Astrocyte (in vitro differentiated cells and primary cell): ENCODE measurements at regions not wholly inside any gene's neighbourhood (a gene's known extent, or its start where the extent isn't known, plus 50 kb on each side); places are given as distances from the start of the nearest gene placed in this dataset.

Experiments
- DNase-seq: peaks from one replicate; pipeline ENCODE4 v3.0.0-alpha.2; 2010; ENCODE audit warnings: low read depth
- FAIRE-seq: peaks from 2 replicates; lab custom pipeline; 2011; peaks lifted over from hg19 to GRCh38; lab: Jason Lieb, UNC
- H2AFZ ChIP-seq: 2 replicates; pipeline ENCODE4 v1.6.0; 2012; ENCODE audit warnings: low read depth, low read length, inconsistent platforms
- H3K27ac ChIP-seq: 2 replicates; pipeline ENCODE4 v1.5.1; 2011; ENCODE audit warnings: low read depth, low read length, inconsistent platforms
- H3K27me3 ChIP-seq: 2 replicates; pipeline ENCODE4 v1.6.0; 2011; ENCODE audit warnings: low read length, inconsistent platforms; ENCODE audit not compliant: insufficient read depth
- H3K36me3 ChIP-seq: 2 replicates; pipeline ENCODE4 v1.5.1; 2011; ENCODE audit warnings: low read length, inconsistent platforms; ENCODE audit not compliant: insufficient read depth
- H3K4me1 ChIP-seq: 2 replicates; pipeline ENCODE4 v1.5.1; 2011; ENCODE audit warnings: low read length, inconsistent platforms; ENCODE audit not compliant: insufficient read depth
- H3K4me2 ChIP-seq: 2 replicates; pipeline ENCODE4 v1.6.0; 2012; ENCODE audit warnings: low read length, inconsistent platforms
- H3K4me3 ChIP-seq: 2 replicates; pipeline ENCODE4 v1.5.1; 2011; ENCODE audit warnings: low read depth, mild to moderate bottlenecking, low read length, inconsistent platforms; ENCODE audit not compliant: insufficient read depth
- H3K79me2 ChIP-seq: 2 replicates; pipeline ENCODE4 v1.6.0; 2012; ENCODE audit warnings: mild to moderate bottlenecking, low read length, inconsistent platforms; ENCODE audit not compliant: insufficient read depth
- H3K9ac ChIP-seq: 2 replicates; pipeline ENCODE4 v1.6.0; 2012; ENCODE audit warnings: mild to moderate bottlenecking, low read length, inconsistent platforms
- H3K9me3 ChIP-seq: 2 replicates; pipeline ENCODE4 v1.5.1; 2012; ENCODE audit warnings: low read depth, mild to moderate bottlenecking, low read length, inconsistent platforms; ENCODE audit not compliant: insufficient read depth
- H4K20me1 ChIP-seq: 2 replicates; pipeline ENCODE4 v1.6.0; 2012; ENCODE audit warnings: low read length, inconsistent platforms; ENCODE audit not compliant: insufficient read depth
- H3K27ac Mint-ChIP-seq: one replicate; pipeline ENCODE4 v1.8.0; 2021; ENCODE audit warnings: mild to moderate bottlenecking, mixed read lengths; ENCODE audit not compliant: unreplicated experiment
- H3K27me3 Mint-ChIP-seq: one replicate; pipeline ENCODE4 v1.8.0; 2021; ENCODE audit warnings: low read depth, mixed read lengths; ENCODE audit not compliant: unreplicated experiment
- H3K36me3 Mint-ChIP-seq: one replicate; pipeline ENCODE4 v1.8.0; 2021; ENCODE audit warnings: low read depth, mixed read lengths; ENCODE audit not compliant: unreplicated experiment
- H3K4me1 Mint-ChIP-seq: one replicate; pipeline ENCODE4 v1.8.0; 2021; ENCODE audit warnings: low read depth, mixed read lengths; ENCODE audit not compliant: unreplicated experiment
- H3K4me3 Mint-ChIP-seq: one replicate; pipeline ENCODE4 v1.8.0; 2021; ENCODE audit warnings: mild to moderate bottlenecking, moderate library complexity, mixed read lengths; ENCODE audit not compliant: unreplicated experiment
- H3K9me3 Mint-ChIP-seq: one replicate; pipeline ENCODE4 v1.8.0; 2021; ENCODE audit warnings: mild to moderate bottlenecking, mixed read lengths; ENCODE audit not compliant: unreplicated experiment
- CTCF ChIP-seq: IDR thresholded peaks from 2 replicates; pipeline ENCODE4 v1.5.1; 2011; ENCODE audit warnings: low read depth, mild to moderate bottlenecking, inconsistent platforms, low read length, moderate library complexity; ENCODE audit not compliant: insufficient read depth
- EZH2 ChIP-seq: IDR thresholded peaks from 2 replicates; pipeline ENCODE4 v1.6.1; 2012; ENCODE audit warnings: mild to moderate bottlenecking, low read length, inconsistent platforms; ENCODE audit not compliant: insufficient read depth

- Mint-ChIP-seq H3K27me3 (peaks cover 17% of the 10 kb centered on the region), H3K36me3 (no peaks in the 10 kb centered on the region), H3K27ac (no peak overlapping the region), H3K4me3 (no peak overlapping the region), H3K4me1 (no peaks in the 10 kb centered on the region), H3K9me3 (peaks cover 1% of the 10 kb centered on the region)
- Histone ChIP-seq H3K4me3 (no peak overlapping the region), H3K27me3 (no peaks in the 10 kb centered on the region), H3K9me3 (no peaks in the 10 kb centered on the region), H3K36me3 (no peaks in the 10 kb centered on the region), H2AFZ (no peak overlapping the region), H3K4me2 (no peak overlapping the region), H3K4me1 (peaks cover 6% of the 10 kb centered on the region), H3K9ac (no peak overlapping the region), H4K20me1 (no peaks in the 10 kb centered on the region), H3K27ac (no peak overlapping the region), H3K79me2 (no peaks in the 10 kb centered on the region)
- TF ChIP-seq CTCF = no peak
- TF ChIP-seq EZH2 = no peak
- DNase-seq (no peak), FAIRE-seq (no peak)
These were observed 123.3 kb upstream of the USP24 start for GRCh38 chr1:55338448-55338820.

GRCh38 chr1:55337801-55338447 lies 122.8 kb upstream of the USP24 start:
- no peak overlapping the region for H3K27ac ChIP-seq
- Mint-ChIP-seq H3K27ac (no peak overlapping the region), H3K9me3 (peaks cover 1% of the 10 kb centered on the region), H3K4me1 (no peaks in the 10 kb centered on the region), H3K27me3 (peaks cover 20% of the 10 kb centered on the region), H3K36me3 (no peaks in the 10 kb centered on the region), H3K4me3 (no peak overlapping the region)
- H3K9ac ChIP-seq = no peak overlapping the region
- no peaks in the 10 kb centered on the region for H3K36me3 ChIP-seq
- no peak overlapping the region for H2AFZ ChIP-seq
- FAIRE-seq (peak; percentile 76), DNase-seq (peak; percentile 45)
- H3K79me2 ChIP-seq = no peaks in the 10 kb centered on the region
- peaks cover 6% of the 10 kb centered on the region for H3K4me1 ChIP-seq
- H3K27me3 ChIP-seq = no peaks in the 10 kb centered on the region
- H3K9me3 ChIP-seq = no peaks in the 10 kb centered on the region
- TF ChIP-seq CTCF (peak; percentile 57), EZH2 (no peak)
- H4K20me1 ChIP-seq = no peaks in the 10 kb centered on the region
- no peak overlapping the region for H3K4me2 ChIP-seq
- H3K4me3 ChIP-seq = no peak overlapping the region

- no peak overlapping the region for H3K27ac Mint-ChIP-seq
- Histone ChIP-seq H3K4me3 (no peak overlapping the region), H3K9ac (no peak overlapping the region), H3K9me3 (no peaks in the 10 kb centered on the region), H2AFZ (no peak overlapping the region), H3K27me3 (no peaks in the 10 kb centered on the region), H4K20me1 (no peaks in the 10 kb centered on the region), H3K27ac (no peak overlapping the region), H3K4me1 (peaks cover 6% of the 10 kb centered on the region), H3K36me3 (no peaks in the 10 kb centered on the region), H3K4me2 (no peak overlapping the region), H3K79me2 (no peaks in the 10 kb centered on the region)
- no peak for FAIRE-seq
- H3K4me3 Mint-ChIP-seq = no peak overlapping the region
- H3K4me1 Mint-ChIP-seq = no peaks in the 10 kb centered on the region
- no peak for DNase-seq
- peaks cover 33% of the 10 kb centered on the region for H3K27me3 Mint-ChIP-seq
- H3K9me3 Mint-ChIP-seq = no peaks in the 10 kb centered on the region
- no peaks in the 10 kb centered on the region for H3K36me3 Mint-ChIP-seq
- TF ChIP-seq EZH2 = no peak
- TF ChIP-seq CTCF = no peak
These were observed 119.6 kb upstream of the USP24 start for GRCh38 chr1:55334797-55335196.
